ENCODE measurements at regions not wholly inside any gene's neighbourhood (a gene's known extent, or its start where the extent isn't known, plus 50 kb on each side); places are given as distances from the start of the nearest gene placed in this dataset.

GRCh38 chr14:101446387-101446969, 114.8 kb upstream of the DIO3 start:
- intact Hi-C loops (cut with micrococcal nuclease): no loop called here
- no peak overlapping the region for H2AFZ ChIP-seq (ENCODE audit: insufficient read depth, low read depth, low read length, poor library complexity, severe bottlenecking)
- no peak overlapping the region for H3K27ac ChIP-seq (ENCODE audit: low read depth in 1 of 2, low read length in 2 of 2)
- H3K36me3 ChIP-seq (replicated peaks in 1 of 2; ENCODE audit: control insufficient read depth in 1 of 2, insufficient read depth in 2 of 2, low read length in 2 of 2): no peaks in the 10 kb centered on the region
- no peaks in the 10 kb centered on the region for H3K4me1 ChIP-seq (ENCODE audit: control insufficient read depth in 1 of 2, insufficient read depth in 2 of 2, low read length in 2 of 2)
- no peaks in the 10 kb centered on the region for H4K20me1 ChIP-seq (ENCODE audit: insufficient read depth, low read length)
- H3K27ac Mint-ChIP-seq: peak overlapping the region in 1 of 7 donors; percentile 59
- H3K4me3 Mint-ChIP-seq: no peak overlapping the region
- H3K36me3 Mint-ChIP-seq: no peaks in the 10 kb centered on the region
- H3K27me3 ChIP-seq (ENCODE audit: control insufficient read depth in 2 of 2, insufficient read depth in 2 of 2, low read length in 2 of 2): peaks cover 0 to 6% of the 10 kb centered on the region in 2 donors
- H3K4me3 ChIP-seq (replicated peaks in 1 of 3; ENCODE audit: low read depth in 2 of 3, low read length in 3 of 3): no peak overlapping the region
- H3K9me3 ChIP-seq (replicated peaks in 1 of 2; ENCODE audit: control insufficient read depth in 1 of 2, insufficient read depth in 1 of 2, low read length in 2 of 2): no peaks in the 10 kb centered on the region
- peaks cover 8 to 13% (median 10%) of the 10 kb centered on the region in 3 donors for H3K27me3 Mint-ChIP-seq (ENCODE audit: low read depth in 3 of 3)
- H3K4me1 Mint-ChIP-seq: no peaks in the 10 kb centered on the region
- no peak overlapping the region for H3K9ac ChIP-seq (ENCODE audit: insufficient read depth, low read length, poor library complexity, severe bottlenecking)
- H3K79me2 ChIP-seq (ENCODE audit: insufficient read depth, low read length): no peaks in the 10 kb centered on the region
- DNase-seq: no peak
- H3K4me2 ChIP-seq (replicated peaks; ENCODE audit: extremely low read depth, low read length, poor library complexity, severe bottlenecking): no peak overlapping the region
- TF ChIP-seq CTCF (IDR thresholded peaks at IDR 0.05): no peak
- H3K9me3 Mint-ChIP-seq: peaks cover 0 to 3% (median 0%) of the 10 kb centered on the region in 7 donors
- WGBS (ENCODE audit: insufficient coverage): 92% methylated on average over 7 of the region's 10 CpGs

- Histone ChIP-seq H3K4me2 (replicated peaks; ENCODE audit: extremely low read depth, low read length, poor library complexity, severe bottlenecking) (no peak overlapping the region), H2AFZ (ENCODE audit: insufficient read depth, low read depth, low read length, poor library complexity, severe bottlenecking) (no peak overlapping the region), H3K9me3 (replicated peaks in 1 of 2; ENCODE audit: control insufficient read depth in 1 of 2, insufficient read depth in 1 of 2, low read length in 2 of 2) (no peaks in the 10 kb centered on the region), H4K20me1 (ENCODE audit: insufficient read depth, low read length) (no peaks in the 10 kb centered on the region), H3K79me2 (ENCODE audit: insufficient read depth, low read length) (no peaks in the 10 kb centered on the region), H3K9ac (ENCODE audit: insufficient read depth, low read length, poor library complexity, severe bottlenecking) (no peak overlapping the region), H3K4me1 (ENCODE audit: control insufficient read depth in 1 of 2, insufficient read depth in 2 of 2, low read length in 2 of 2) (no peaks in the 10 kb centered on the region), H3K27me3 (ENCODE audit: control insufficient read depth in 2 of 2, insufficient read depth in 2 of 2, low read length in 2 of 2) (peaks cover 2 to 6% of the 10 kb centered on the region in 2 donors), H3K36me3 (replicated peaks in 1 of 2; ENCODE audit: control insufficient read depth in 1 of 2, insufficient read depth in 2 of 2, low read length in 2 of 2) (no peaks in the 10 kb centered on the region), H3K27ac (ENCODE audit: low read depth in 1 of 2, low read length in 2 of 2) (no peak overlapping the region), H3K4me3 (replicated peaks in 1 of 3; ENCODE audit: low read depth in 2 of 3, low read length in 3 of 3) (no peak overlapping the region)
- peaks cover 0 to 4% (median 0%) of the 10 kb centered on the region in 7 donors for H3K9me3 Mint-ChIP-seq
- no peak overlapping the region for H3K4me3 Mint-ChIP-seq
- no peaks in the 10 kb centered on the region for H3K36me3 Mint-ChIP-seq
- TF ChIP-seq CTCF (IDR thresholded peaks at IDR 0.05): no peak
- peaks cover 6 to 17% (median 16%) of the 10 kb centered on the region in 3 donors for H3K27me3 Mint-ChIP-seq (ENCODE audit: low read depth in 3 of 3)
- no peak overlapping the region for H3K27ac Mint-ChIP-seq
- intact Hi-C loops (cut with micrococcal nuclease): no loop called here
- no peak for DNase-seq
- H3K4me1 Mint-ChIP-seq: no peaks in the 10 kb centered on the region
- WGBS (ENCODE audit: insufficient coverage): 97% methylated on average over 5 of the region's 7 CpGs
Observed at GRCh38 chr14:101449114-101449513, 112.2 kb upstream of the DIO3 start.

All from CD14-positive monocyte (primary cell).